Bronchial epithelial cell (primary cell): ENCODE measurements at regions not wholly inside any gene's neighbourhood (a gene's known extent, or its start where the extent isn't known, plus 50 kb on each side); places are given as distances from the start of the nearest gene placed in this dataset.

Source experiments
- DNase-seq: peaks from one replicate; pipeline ENCODE4 v3.0.0-alpha.2; 2010; ENCODE audit warnings: low read depth
- FAIRE-seq: peaks from 2 replicates; lab custom pipeline; 2011; peaks lifted over from hg19 to GRCh38; lab: Jason Lieb, UNC
- H3K27me3 ChIP-seq: 2 replicates; pipeline ENCODE4 v1.5.1; 2011; ENCODE audit warnings: low read length; ENCODE audit not compliant: control insufficient read depth, insufficient read depth
- H3K36me3 ChIP-seq: 2 replicates; pipeline ENCODE4 v1.5.1; 2011; ENCODE audit warnings: low read length; ENCODE audit not compliant: control insufficient read depth, insufficient read depth
- H3K4me3 ChIP-seq: 2 replicates; pipeline ENCODE4 v1.5.1; 2011; ENCODE audit warnings: mild to moderate bottlenecking, low read depth, low read length, control low read depth
- TF ChIP-seq, protein P1 (sequence below): IDR thresholded peaks from 2 replicates; pipeline ENCODE4 v1.5.1; 2011; ENCODE audit warnings: mild to moderate bottlenecking, moderate library complexity, low read length, control low read depth, inconsistent platforms; ENCODE audit not compliant: insufficient read depth, severe bottlenecking

DNA sequence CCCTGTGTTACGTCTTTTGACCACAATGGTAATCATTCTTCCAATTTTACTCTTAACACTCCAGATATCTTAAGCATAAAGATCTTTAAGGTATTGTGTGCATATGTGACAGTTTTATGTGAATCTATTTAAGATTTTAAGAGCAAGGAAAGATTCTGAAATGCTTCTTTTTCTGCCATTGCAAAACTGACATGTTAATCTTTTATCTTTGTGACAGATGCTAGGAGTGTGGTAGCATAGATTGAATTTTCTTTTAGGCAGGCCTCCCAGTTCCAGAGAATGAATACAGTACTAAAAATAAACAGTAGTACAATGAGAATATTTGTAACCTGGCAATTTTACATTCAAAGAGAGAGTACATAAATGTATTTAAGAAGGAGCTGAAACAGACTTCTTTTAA lies 232.5 kb upstream of the ZSWIM2 start:
- FAIRE-seq (no peak), DNase-seq (no peak)
- TF ChIP-seq, protein P1, sequence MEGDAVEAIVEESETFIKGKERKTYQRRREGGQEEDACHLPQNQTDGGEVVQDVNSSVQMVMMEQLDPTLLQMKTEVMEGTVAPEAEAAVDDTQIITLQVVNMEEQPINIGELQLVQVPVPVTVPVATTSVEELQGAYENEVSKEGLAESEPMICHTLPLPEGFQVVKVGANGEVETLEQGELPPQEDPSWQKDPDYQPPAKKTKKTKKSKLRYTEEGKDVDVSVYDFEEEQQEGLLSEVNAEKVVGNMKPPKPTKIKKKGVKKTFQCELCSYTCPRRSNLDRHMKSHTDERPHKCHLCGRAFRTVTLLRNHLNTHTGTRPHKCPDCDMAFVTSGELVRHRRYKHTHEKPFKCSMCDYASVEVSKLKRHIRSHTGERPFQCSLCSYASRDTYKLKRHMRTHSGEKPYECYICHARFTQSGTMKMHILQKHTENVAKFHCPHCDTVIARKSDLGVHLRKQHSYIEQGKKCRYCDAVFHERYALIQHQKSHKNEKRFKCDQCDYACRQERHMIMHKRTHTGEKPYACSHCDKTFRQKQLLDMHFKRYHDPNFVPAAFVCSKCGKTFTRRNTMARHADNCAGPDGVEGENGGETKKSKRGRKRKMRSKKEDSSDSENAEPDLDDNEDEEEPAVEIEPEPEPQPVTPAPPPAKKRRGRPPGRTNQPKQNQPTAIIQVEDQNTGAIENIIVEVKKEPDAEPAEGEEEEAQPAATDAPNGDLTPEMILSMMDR = no peak
- no peaks in the 10 kb centered on the region for H3K36me3 ChIP-seq
- no peak overlapping the region for H3K4me3 ChIP-seq
- H3K27me3 ChIP-seq = no peaks in the 10 kb centered on the region

DNA sequence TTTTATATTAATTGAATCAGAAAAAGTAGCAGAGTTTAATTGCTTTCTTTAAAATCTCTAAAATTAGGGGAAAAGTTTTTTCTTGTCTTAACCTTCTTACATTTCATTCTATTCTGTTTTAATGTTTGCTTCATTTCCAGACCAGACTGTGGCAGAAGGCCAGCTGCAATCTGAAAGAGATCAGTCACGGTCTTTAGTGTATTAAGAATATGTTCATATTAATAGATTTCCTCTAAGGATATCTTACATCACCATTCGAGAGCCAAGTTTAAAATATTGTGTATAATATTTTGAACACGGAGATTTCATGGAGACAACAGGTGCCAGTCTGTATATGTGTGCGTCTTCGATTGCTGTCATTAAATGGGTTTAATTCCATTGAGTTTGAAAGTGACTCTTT lies 230.9 kb upstream of the ZSWIM2 start:
- no peak overlapping the region for H3K4me3 ChIP-seq
- FAIRE-seq = no peak
- H3K36me3 ChIP-seq = no peaks in the 10 kb centered on the region
- TF ChIP-seq, protein P1 = no peak
- no peak for DNase-seq
- no peaks in the 10 kb centered on the region for H3K27me3 ChIP-seq

DNA sequence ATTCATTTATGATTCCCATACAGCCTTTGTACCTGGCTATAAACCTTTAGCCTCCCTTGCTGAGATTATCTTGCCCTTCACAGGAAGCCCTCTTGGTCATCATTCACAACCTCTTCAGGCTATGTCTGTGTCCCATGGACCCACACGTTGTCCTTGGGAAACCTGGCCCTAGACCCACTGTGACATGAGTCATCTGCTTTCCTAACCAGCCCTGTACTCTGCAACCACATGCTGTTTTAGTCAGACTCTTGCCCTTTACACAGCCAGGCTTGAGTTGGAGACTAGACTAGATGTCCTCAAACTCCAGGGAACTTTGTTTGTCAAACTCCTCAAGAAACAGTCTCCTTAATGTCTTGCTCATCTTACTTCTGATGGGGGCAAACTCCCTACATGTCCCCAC lies 229.3 kb upstream of the ZSWIM2 start:
- FAIRE-seq (no peak), DNase-seq (peak; percentile 27)
- TF ChIP-seq, protein P1 = no peak

DNA sequence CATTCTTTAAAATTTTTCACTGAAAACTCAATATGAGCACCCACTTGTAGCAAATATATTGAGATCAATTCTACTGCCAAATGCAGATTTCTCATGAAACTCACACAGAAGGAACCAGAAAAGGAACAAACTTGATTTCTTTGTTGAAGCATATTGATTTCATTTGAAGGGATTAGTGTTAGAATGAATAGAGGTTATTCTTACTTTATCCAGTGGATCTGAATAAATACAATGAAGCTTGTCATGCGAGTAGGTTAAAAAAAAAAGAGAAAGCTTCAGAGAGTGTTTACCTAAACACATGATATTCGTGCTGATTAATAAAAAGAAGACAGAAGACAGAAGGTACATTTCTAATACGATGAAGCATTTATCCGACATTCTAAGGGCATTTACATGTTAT lies 226.7 kb upstream of the ZSWIM2 start:
- Histone ChIP-seq H3K36me3 (no peaks in the 10 kb centered on the region), H3K4me3 (no peak overlapping the region), H3K27me3 (no peaks in the 10 kb centered on the region)
- no peak for DNase-seq
- no peak for FAIRE-seq
- TF ChIP-seq, protein P1 = no peak

More for the DNA sequence above, 229.3 kb upstream of the ZSWIM2 start:
- Histone ChIP-seq H3K4me3 (no peak overlapping the region), H3K27me3 (no peaks in the 10 kb centered on the region), H3K36me3 (no peaks in the 10 kb centered on the region)

DNA sequence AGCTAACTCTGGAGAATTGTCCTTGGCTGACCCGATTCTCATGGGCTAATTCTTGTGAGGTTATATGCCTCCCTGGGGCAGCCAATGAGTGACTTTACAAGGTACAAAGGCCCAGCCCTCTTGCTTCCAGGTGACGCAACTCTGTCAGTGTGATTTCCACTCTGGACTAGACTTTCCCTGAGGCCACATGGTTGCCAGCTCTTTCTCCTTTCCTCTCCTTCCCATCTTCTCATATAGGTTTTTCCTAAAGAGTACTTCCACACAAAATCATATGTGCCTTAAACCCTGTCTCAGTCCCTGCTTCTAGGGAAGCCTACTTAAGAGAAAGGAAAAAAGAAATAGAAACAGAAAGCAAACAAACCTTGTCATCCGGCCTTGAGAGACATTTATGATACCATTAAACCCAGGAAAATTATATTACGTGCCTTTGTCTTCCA lies 226.2 kb upstream of the ZSWIM2 start:
- FAIRE-seq = peak; percentile 18
- H3K4me3 ChIP-seq = no peak overlapping the region
- DNase-seq = no peak
- TF ChIP-seq, protein P1 = no peak
- no peaks in the 10 kb centered on the region for H3K27me3 ChIP-seq
- no peaks in the 10 kb centered on the region for H3K36me3 ChIP-seq

DNA sequence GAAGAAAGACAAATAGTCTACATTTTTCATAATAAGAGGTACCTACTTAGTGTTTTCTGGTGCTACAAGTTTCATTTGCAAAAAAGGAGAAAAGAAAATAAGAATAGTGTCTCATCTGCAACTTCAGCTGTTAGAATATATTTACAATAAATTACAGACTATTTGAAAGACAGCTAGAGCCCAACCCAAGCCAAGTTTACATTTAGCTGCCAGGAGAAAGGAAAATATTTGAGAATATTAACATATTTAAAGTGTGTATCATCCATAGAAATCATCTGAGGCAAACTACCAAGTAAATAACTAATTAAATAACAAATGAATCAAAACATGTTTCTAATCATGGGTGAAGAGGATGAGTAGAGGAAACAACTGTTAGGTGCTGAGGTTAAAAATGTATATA lies 209.2 kb upstream of the ZSWIM2 start:
- TF ChIP-seq, protein P1 = no peak
- Histone ChIP-seq H3K36me3 (no peaks in the 10 kb centered on the region), H3K4me3 (no peak overlapping the region), H3K27me3 (no peaks in the 10 kb centered on the region)
- no peak for DNase-seq
- no peak for FAIRE-seq
